SH-SY5Y (cell line): ENCODE measurements at regions not wholly inside any gene's neighbourhood (a gene's known extent, or its start where the extent isn't known, plus 50 kb on each side); places are given as distances from the start of the nearest gene placed in this dataset.

ENCODE experiments used
- GATA2 ChIP-seq: IDR thresholded peaks from 2 replicates; pipeline ENCODE4 v1.6.1; 2011; ENCODE audit warnings: mild to moderate bottlenecking, low read depth, low read length
- GATA3 ChIP-seq: IDR thresholded peaks from 2 replicates; pipeline ENCODE4 v1.6.1; 2011; ENCODE audit warnings: low read depth, mild to moderate bottlenecking, low read length, moderate library complexity

DNA sequence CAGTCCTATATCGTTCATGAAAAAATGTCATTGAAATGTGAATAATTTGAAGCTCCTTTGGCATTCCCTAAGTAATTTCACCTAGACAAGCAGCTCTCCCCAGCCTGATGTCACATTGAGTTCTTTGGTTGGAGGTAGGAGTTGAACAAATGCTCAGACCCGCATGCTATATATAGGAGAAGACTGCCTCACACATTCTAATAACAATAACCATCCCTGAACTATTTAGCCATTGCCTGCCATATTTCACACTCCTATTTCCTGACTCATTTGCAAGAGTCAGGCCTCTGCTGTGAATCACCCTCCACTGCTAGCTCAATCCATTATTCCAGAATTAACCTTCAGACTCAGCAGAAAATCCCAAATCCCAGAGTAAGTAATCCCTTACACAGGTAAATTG lies 256.6 kb upstream of the ACVR2A start:
- no peak for TF ChIP-seq GATA2
- no peak for TF ChIP-seq GATA3
